ENCODE measurements at regions not wholly inside any gene's neighbourhood (a gene's known extent, or its start where the extent isn't known, plus 50 kb on each side); places are given as distances from the start of the nearest gene placed in this dataset.

DNA sequence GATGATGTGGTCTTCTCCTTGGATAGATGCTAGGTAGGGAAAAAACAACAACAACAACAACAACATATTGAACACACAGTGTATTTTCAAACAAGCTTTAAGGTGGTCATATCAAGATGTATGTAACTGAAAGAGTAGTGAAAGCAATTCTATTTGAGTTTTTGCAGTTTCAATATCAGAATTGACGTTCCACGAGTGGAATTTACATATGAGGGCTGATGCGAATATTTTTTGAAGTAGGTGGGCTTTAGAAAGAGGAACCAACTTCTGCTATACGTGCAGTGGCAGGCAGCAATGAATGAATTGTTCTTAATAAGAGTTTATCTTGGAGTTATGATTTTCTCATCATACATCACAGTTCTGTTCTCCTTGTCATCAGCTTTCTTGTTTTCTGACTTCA, 151.9 kb upstream of the CNTN3 start:
- H4K8ac ChIP-seq (ENCODE audit: extremely low read depth, insufficient read depth, low read length), result no peak overlapping the region
- ChIA-PET POLR2A (ENCODE audit: partially characterized antibody) (no interaction called here), CTCF (ENCODE audit: partially characterized antibody) (no interaction called here)
- 89% methylated on average over 4 of the region's 4 CpGs; no CpG with 5 or more reads in 1 of the 2 experiments for WGBS, 2 experiments (ENCODE audit: extremely low coverage in 1 of 2, insufficient coverage in 1 of 2, insufficient read length in 1 of 2, insufficient replicate concordance in 2 of 2, low coverage in 1 of 2, low lambda C conversion rate in 2 of 2, missing lambda C conversion rate in 1 of 2)
- no peak overlapping the region for H3K4me3 ChIP-seq (ENCODE audit: extremely low read depth in 1 of 4, insufficient read depth in 2 of 4, low read depth in 3 of 4, low read length in 4 of 4)
- H2BK15ac ChIP-seq (ENCODE audit: low read length), result no peak overlapping the region
- FAIRE-seq (no peak), DNase-seq (ENCODE audit: low read depth in 1 of 2, low spot score in 2 of 2) (no peak)
- H2BK5ac ChIP-seq (ENCODE audit: low read depth, low read length), result no peak overlapping the region
- TF ChIP-seq BRCA1 (IDR thresholded peaks at IDR 0.05; ENCODE audit: low read depth, low read length) (no peak), HDAC6 (IDR thresholded peaks at IDR 0.05; ENCODE audit: low read depth, low read length) (no peak), TAF1 (IDR thresholded peaks at IDR 0.05; ENCODE audit: low read depth, low read length) (no peak), EZH2 (IDR thresholded peaks at IDR 0.05; ENCODE audit: low read depth, low read length, severe bottlenecking) (no peak)
- H3K56ac ChIP-seq (replicated peaks; ENCODE audit: insufficient read length, low read depth, low read length), result no peak overlapping the region
- no peak overlapping the region for H2BK20ac ChIP-seq (ENCODE audit: low read length)
- no peak overlapping the region for H3K27ac ChIP-seq (ENCODE audit: low read depth, low read length)
- H3K27me3 ChIP-seq (replicated peaks in 1 of 4; ENCODE audit: control insufficient read depth in 3 of 4, extremely low read depth in 1 of 4, insufficient read depth in 3 of 4, low read length in 3 of 4), result no peaks in the 10 kb centered on the region
- H3K4me2 ChIP-seq (ENCODE audit: insufficient read depth in 1 of 2, low read depth in 2 of 2, low read length in 2 of 2), result no peak overlapping the region
- H3K18ac ChIP-seq (ENCODE audit: extremely low read depth, low read length), result no peak overlapping the region
- H2BK12ac ChIP-seq (ENCODE audit: low read depth, low read length), result no peak overlapping the region
- H2AK5ac ChIP-seq (ENCODE audit: low read depth, low read length), result no peak overlapping the region
- H3K79me2 ChIP-seq (ENCODE audit: control insufficient read depth in 1 of 2, insufficient read depth in 2 of 2, low read length in 2 of 2), result no peaks in the 10 kb centered on the region
- H3K4me1 ChIP-seq (replicated peaks in 1 of 4; ENCODE audit: control insufficient read depth in 3 of 4, insufficient read depth in 4 of 4, low read length in 3 of 4), result no peaks in the 10 kb centered on the region
- H3K79me1 ChIP-seq (ENCODE audit: low read depth, low read length), result no peaks in the 10 kb centered on the region
- no peak overlapping the region for H3K14ac ChIP-seq (ENCODE audit: insufficient read length)
- no peaks in the 10 kb centered on the region for H4K20me1 ChIP-seq (replicated peaks in 1 of 2; ENCODE audit: control insufficient read depth in 1 of 2, insufficient read depth in 2 of 2, low read length in 2 of 2)
- no peak overlapping the region for H2AFZ ChIP-seq (ENCODE audit: low read length)
- H3K23me2 ChIP-seq (ENCODE audit: low read depth, low read length), result no peaks in the 10 kb centered on the region
- no peak overlapping the region for H3K23ac ChIP-seq (ENCODE audit: insufficient read length)
- no peak overlapping the region for H2BK120ac ChIP-seq (replicated peaks; ENCODE audit: low read depth, low read length)
- no peak overlapping the region for H4K91ac ChIP-seq (replicated peaks; ENCODE audit: insufficient read length, low read length)
- no peaks in the 10 kb centered on the region for H3K9me3 ChIP-seq (ENCODE audit: insufficient read depth in 2 of 2, low read depth in 1 of 2, low read length in 1 of 2)
- H3K4ac ChIP-seq (replicated peaks; ENCODE audit: insufficient read length, low read depth, low read length), result no peak overlapping the region
- H3K9ac ChIP-seq (replicated peaks in 1 of 4; ENCODE audit: extremely low read depth in 1 of 4, low read depth in 3 of 4, low read length in 3 of 4), result no peak overlapping the region
- no peaks in the 10 kb centered on the region for H3K36me3 ChIP-seq (ENCODE audit: control insufficient read depth in 2 of 4, insufficient read depth in 4 of 4, low read length in 3 of 4)
- no peak overlapping the region for H4K5ac ChIP-seq (ENCODE audit: insufficient read length, low read depth, low read length)
